IMR-90 (cell line): ENCODE measurements at regions not wholly inside any gene's neighbourhood (a gene's known extent, or its start where the extent isn't known, plus 50 kb on each side); places are given as distances from the start of the nearest gene placed in this dataset.

ENCODE experiments used
- ATAC-seq: fragments of 200-7000 bp; cut with Tn5 transposase; 2 replicates; pipeline ENCODE4 v1.9.1; 2020; ENCODE audit warnings: low read depth, mild to moderate bottlenecking, moderate library complexity
- BruUV-seq: library from RNA; stranded (reverse); fragments of 400-500 nt; replicated peaks from 2 replicates; lab custom pipeline; 2021; lab: Mats Ljungman, UMichigan
- CTCF ChIA-PET: fragments of 300-600 bp; formaldehyde crosslinking; extraction: SDS; loops from one replicate; lab custom pipeline; 2021; ENCODE audit warnings: antibody characterized with exemption; lab: Yijun Ruan, JAX
- POLR2A ChIA-PET: fragments of 300-600 bp; sonication (Branson Sonifier 250); formaldehyde crosslinking; loops from one replicate; lab custom pipeline; 2022; ENCODE audit warnings: antibody characterized with exemption; ENCODE audit not compliant: unreplicated experiment; lab: Charles Lee
- DNase-seq: peaks from one replicate; pipeline ENCODE4 v3.0.0; 2013
- H2AFZ ChIP-seq: replicated peaks from 2 replicates; pipeline ENCODE3; 2013; ENCODE audit warnings: low read length, mild to moderate bottlenecking; ENCODE audit not compliant: poor library complexity
- H2AK5ac ChIP-seq: 2 replicates; pipeline ENCODE4 v1.6.1; 2013; ENCODE audit warnings: low read depth, low read length, inconsistent platforms
- H2AK9ac ChIP-seq: replicated peaks from 2 replicates; pipeline ENCODE3; 2013; ENCODE audit warnings: mild to moderate bottlenecking, low read depth, low read length, moderate library complexity; ENCODE audit not compliant: poor library complexity
- H2BK120ac ChIP-seq: 2 replicates; pipeline ENCODE4 v1.6.1; 2013; ENCODE audit warnings: low read depth, low read length, inconsistent platforms
- H2BK15ac ChIP-seq: 3 replicates; pipeline ENCODE4 v1.6.1; 2013; ENCODE audit warnings: low read depth, low read length, inconsistent platforms
- H2BK20ac ChIP-seq: 2 replicates; pipeline ENCODE4 v1.6.1; 2013; ENCODE audit warnings: low read depth, mild to moderate bottlenecking, inconsistent platforms, low read length, moderate library complexity
- H2BK5ac ChIP-seq: 2 replicates; pipeline ENCODE4 v1.6.1; 2013; ENCODE audit warnings: mild to moderate bottlenecking, low read depth, low read length, inconsistent platforms; ENCODE audit not compliant: poor library complexity, severe bottlenecking
- H3K14ac ChIP-seq: replicated peaks from 2 replicates; pipeline ENCODE4 v1.6.1; 2013; ENCODE audit warnings: low read depth, low read length, inconsistent platforms
- H3K18ac ChIP-seq: 2 replicates; pipeline ENCODE4 v1.6.1; 2013; ENCODE audit warnings: low read depth, low read length, control low read depth
- H3K23ac ChIP-seq: 2 replicates; pipeline ENCODE4 v1.6.1; 2013; ENCODE audit warnings: low read depth, low read length, inconsistent platforms
- H3K27ac ChIP-seq: 2 replicates; pipeline ENCODE4 v1.5.1; 2013; ENCODE audit warnings: mild to moderate bottlenecking, control low read depth, low read length; ENCODE audit not compliant: insufficient read depth
- H3K27me3 ChIP-seq: 2 replicates; pipeline ENCODE4 v1.6.1; 2013; ENCODE audit warnings: low read length; ENCODE audit not compliant: control insufficient read depth, insufficient read depth
- H3K36me3 ChIP-seq: 2 replicates; pipeline ENCODE4 v1.6.1; 2013; ENCODE audit warnings: low read length, mixed read lengths; ENCODE audit not compliant: control insufficient read depth, insufficient read depth
- H3K4ac ChIP-seq: 2 replicates; pipeline ENCODE4 v1.6.1; 2013; ENCODE audit warnings: low read depth, low read length, inconsistent platforms
- H3K4me1 ChIP-seq: 2 replicates; pipeline ENCODE4 v1.6.1; 2013; ENCODE audit warnings: low read length, mixed read lengths; ENCODE audit not compliant: control insufficient read depth, insufficient read depth
- H3K4me2 ChIP-seq: 2 replicates; pipeline ENCODE4 v1.6.1; 2013; ENCODE audit warnings: low read depth, mild to moderate bottlenecking, control low read depth, low read length, moderate library complexity
- H3K4me3 ChIP-seq: 2 replicates; pipeline ENCODE4 v1.5.1; 2013; ENCODE audit warnings: low read depth, mild to moderate bottlenecking, control low read depth, low read length, moderate library complexity; ENCODE audit not compliant: insufficient read depth
- H3K56ac ChIP-seq: 2 replicates; pipeline ENCODE4 v1.6.1; 2013; ENCODE audit warnings: low read length, inconsistent platforms; ENCODE audit not compliant: insufficient read depth; ENCODE audit errors: extremely low read depth
- H3K79me1 ChIP-seq, 2 experiments: 2 replicates each; pipeline ENCODE4 v1.6.1; 2013; ENCODE audit warnings: low read length in 2 of 2, inconsistent platforms in 1 of 2, low read depth in 1 of 2
- H3K9ac ChIP-seq: 2 replicates; pipeline ENCODE4 v1.6.1; 2013; ENCODE audit warnings: low read depth, low read length, control low read depth
- H3K9me1 ChIP-seq: 2 replicates; pipeline ENCODE4 v1.6.1; 2013; ENCODE audit warnings: low read length, inconsistent platforms; ENCODE audit not compliant: insufficient read depth
- H3K9me3 ChIP-seq: 2 replicates; pipeline ENCODE4 v1.6.1; 2013; ENCODE audit warnings: low read length; ENCODE audit not compliant: control insufficient read depth, insufficient read depth
- H4K20me1 ChIP-seq: 2 replicates; pipeline ENCODE4 v1.6.1; 2013; ENCODE audit warnings: low read length, inconsistent platforms; ENCODE audit not compliant: insufficient read depth
- H4K5ac ChIP-seq: 2 replicates; pipeline ENCODE4 v1.6.1; 2013; ENCODE audit warnings: mild to moderate bottlenecking, low read depth, low read length, control low read depth
- H4K8ac ChIP-seq, 2 experiments: 2 replicates each; pipeline ENCODE4 v1.6.1; 2013; ENCODE audit warnings: low read depth in 2 of 2, low read length in 2 of 2, control low read depth in 1 of 2, inconsistent platforms in 1 of 2
- H4K91ac ChIP-seq: 2 replicates; pipeline ENCODE4 v1.6.1; 2013; ENCODE audit warnings: low read depth, low read length, inconsistent platforms; ENCODE audit not compliant: insufficient read depth
- CEBPB ChIP-seq: IDR thresholded peaks from 2 replicates; pipeline ENCODE4 v1.6.1; 2012; ENCODE audit warnings: low read depth, low read length, improper control_type of control experiment
- CHD1 ChIP-seq: IDR thresholded peaks from 2 replicates; pipeline ENCODE4 v1.6.1; 2012; ENCODE audit warnings: low read depth, low read length, improper control_type of control experiment
- MAFK ChIP-seq: IDR thresholded peaks from 2 replicates; pipeline ENCODE4 v1.6.1; 2012; ENCODE audit warnings: low read depth, low read length, improper control_type of control experiment
- MAZ ChIP-seq: IDR thresholded peaks from 2 replicates; pipeline ENCODE4 v1.6.1; 2012; ENCODE audit warnings: low read depth, mild to moderate bottlenecking, low read length, improper control_type of control experiment, moderate library complexity, borderline replicate concordance
- MXI1 ChIP-seq: IDR thresholded peaks from 2 replicates; pipeline ENCODE4 v1.6.1; 2012; ENCODE audit warnings: low read depth, mild to moderate bottlenecking, low read length, moderate library complexity, borderline replicate concordance
- NFE2L2 ChIP-seq: fragments of 150-350 bp; IDR thresholded peaks from 2 replicates; pipeline ENCODE4 v1.6.1; 2016; ENCODE audit warnings: low read depth, mild to moderate bottlenecking, low read length
- POLR2A ChIP-seq: IDR thresholded peaks from 2 replicates; pipeline ENCODE4 v1.6.1; 2012; ENCODE audit warnings: mild to moderate bottlenecking, low read depth, low read length
- RAD21 ChIP-seq: IDR thresholded peaks from 2 replicates; pipeline ENCODE4 v1.6.1; 2012; ENCODE audit warnings: low read length, improper control_type of control experiment
- RCOR1 ChIP-seq: IDR thresholded peaks from 2 replicates; pipeline ENCODE4 v1.6.1; 2012; ENCODE audit warnings: mild to moderate bottlenecking, low read length, improper control_type of control experiment; ENCODE audit not compliant: insufficient replicate concordance
- RFX5 ChIP-seq: IDR thresholded peaks from 2 replicates; pipeline ENCODE4 v1.8.0; 2012; ENCODE audit warnings: low read depth, mild to moderate bottlenecking, low read length, moderate library complexity
- SMC3 ChIP-seq: fragments of 150-350 bp; IDR thresholded peaks from 2 replicates; pipeline ENCODE4 v1.6.1; 2016; ENCODE audit warnings: low read depth, mild to moderate bottlenecking, antibody characterized with exemption, low read length, moderate library complexity
- WGBS, 2 experiments: methylation state at CpG; one replicate each; pipeline versions ENCODE4 v1.1.5 to v1.1.7; 2013; ENCODE audit warnings: missing lambda C conversion rate in 2 of 2; ENCODE audit not compliant: insufficient read length in 1 of 2; ENCODE audit errors: extremely low coverage in 2 of 2; 5-methylcytosine and 5-hydroxymethylcytosine counted together
- dilution Hi-C: fragments of 300-500 bp; cut with HindIII; formaldehyde crosslinking; loops from one replicate; pipeline ENCODE4 v1.14.3; 2018; ENCODE audit warnings: low sequenced_read_pairs; ENCODE audit not compliant: unreplicated experiment
- in situ Hi-C: fragments of 300-500 bp; cut with MboI; formaldehyde crosslinking; loops from 3 replicates; pipeline ENCODE4 v1.14.3; 2019; ENCODE audit warnings: low sequenced_read_pairs, inconsistent platforms, mixed read lengths
- intact Hi-C: fragments of 100-400 bp; cut with micrococcal nuclease; formaldehyde crosslinking; loops from 2 replicates; pipeline ENCODE4 v1.10.0; 2022
- TF ChIP-seq, protein P1 (sequence below): fragments of 150-350 bp; IDR thresholded peaks from 2 replicates; pipeline ENCODE4 v1.6.1; 2017; ENCODE audit warnings: mild to moderate bottlenecking, antibody characterized with exemption, low read length, low read depth
- TF ChIP-seq, protein P2 (sequence below): fragments of 150-350 bp; IDR thresholded peaks from 2 replicates; pipeline ENCODE4 v1.6.1; 2016; ENCODE audit warnings: low read depth, mild to moderate bottlenecking, low read length, moderate library complexity, borderline replicate concordance

DNA sequence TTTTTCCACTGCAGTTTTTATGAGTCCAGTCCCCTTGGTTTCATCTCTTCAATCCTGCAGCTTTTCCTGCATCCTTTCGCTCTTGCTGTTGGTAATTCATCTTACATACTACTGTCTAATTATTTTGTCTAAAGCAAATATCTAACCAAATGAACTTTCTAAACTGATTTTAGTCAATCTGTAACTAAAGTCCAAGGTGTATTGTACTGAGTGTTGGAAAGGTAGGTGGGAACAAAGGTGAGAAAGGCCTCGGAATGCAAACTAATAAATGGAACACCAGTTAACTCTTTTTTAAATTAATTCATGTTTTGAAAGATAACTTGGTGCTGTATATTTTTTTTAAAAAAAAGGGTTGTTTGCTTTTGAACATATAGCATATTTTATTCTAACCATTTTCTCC lies 152.7 kb upstream of the CYLC2 start:
- Histone ChIP-seq H3K4ac (no peak overlapping the region), H2AK5ac (no peak overlapping the region), H4K5ac (no peak overlapping the region), H3K4me2 (no peak overlapping the region), H4K8ac (no peak overlapping the region), H3K27ac (no peak overlapping the region), H3K56ac (no peak overlapping the region), H3K36me3 (no peaks in the 10 kb centered on the region), H4K91ac (no peak overlapping the region), H3K27me3 (no peaks in the 10 kb centered on the region), H3K9me3 (peaks cover 4% of the 10 kb centered on the region), H2AFZ (no peak overlapping the region), H3K14ac (no peak overlapping the region), H2AK9ac (no peak overlapping the region), H3K9ac (no peak overlapping the region), H3K4me3 (no peak overlapping the region), H4K20me1 (no peaks in the 10 kb centered on the region), H2BK120ac (no peak overlapping the region), H3K18ac (no peak overlapping the region), H2BK5ac (no peak overlapping the region), H3K79me1 (no peaks in the 10 kb centered on the region), H3K4me1 (no peaks in the 10 kb centered on the region), H2BK15ac (no peak overlapping the region), H3K23ac (no peak overlapping the region), H3K9me1 (no peaks in the 10 kb centered on the region), H2BK20ac (no peak overlapping the region)
- POLR2A ChIA-PET = no interaction called here
- WGBS, 2 experiments = no CpG with 5 or more reads among the region's 2 CpGs
- ATAC-seq = no peak
- TF ChIP-seq NFE2L2 (no peak), CEBPB (no peak), SMC3 (no peak), MXI1 (no peak), MAZ (no peak), RAD21 (no peak), RFX5 (no peak), CHD1 (no peak), MAFK (no peak), RCOR1 (no peak), POLR2A (no peak)
- TF ChIP-seq, protein P1, sequence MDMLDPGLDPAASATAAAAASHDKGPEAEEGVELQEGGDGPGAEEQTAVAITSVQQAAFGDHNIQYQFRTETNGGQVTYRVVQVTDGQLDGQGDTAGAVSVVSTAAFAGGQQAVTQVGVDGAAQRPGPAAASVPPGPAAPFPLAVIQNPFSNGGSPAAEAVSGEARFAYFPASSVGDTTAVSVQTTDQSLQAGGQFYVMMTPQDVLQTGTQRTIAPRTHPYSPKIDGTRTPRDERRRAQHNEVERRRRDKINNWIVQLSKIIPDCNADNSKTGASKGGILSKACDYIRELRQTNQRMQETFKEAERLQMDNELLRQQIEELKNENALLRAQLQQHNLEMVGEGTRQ = no peak
- TF ChIP-seq, protein P2, sequence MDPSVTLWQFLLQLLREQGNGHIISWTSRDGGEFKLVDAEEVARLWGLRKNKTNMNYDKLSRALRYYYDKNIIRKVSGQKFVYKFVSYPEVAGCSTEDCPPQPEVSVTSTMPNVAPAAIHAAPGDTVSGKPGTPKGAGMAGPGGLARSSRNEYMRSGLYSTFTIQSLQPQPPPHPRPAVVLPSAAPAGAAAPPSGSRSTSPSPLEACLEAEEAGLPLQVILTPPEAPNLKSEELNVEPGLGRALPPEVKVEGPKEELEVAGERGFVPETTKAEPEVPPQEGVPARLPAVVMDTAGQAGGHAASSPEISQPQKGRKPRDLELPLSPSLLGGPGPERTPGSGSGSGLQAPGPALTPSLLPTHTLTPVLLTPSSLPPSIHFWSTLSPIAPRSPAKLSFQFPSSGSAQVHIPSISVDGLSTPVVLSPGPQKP = no peak
- intact Hi-C loops (no loop called here), in situ Hi-C loops (no loop called here), dilution Hi-C loops (no loop called here)
- no peak for DNase-seq
- CTCF ChIA-PET = no interaction called here
- BruUV-seq = no TSS peak
